Nephron progenitor cell (in vitro differentiated cells): ENCODE measurements at regions not wholly inside any gene's neighbourhood (a gene's known extent, or its start where the extent isn't known, plus 50 kb on each side); places are given as distances from the start of the nearest gene placed in this dataset.

Experiments used
- DNase-seq: peaks from one replicate; pipeline ENCODE4 v3.0.0; 2021
- H3K27ac Mint-ChIP-seq: 2 replicates; pipeline ENCODE4 v1.8.0; 2021; ENCODE audit warnings: mild to moderate bottlenecking, moderate library complexity, mixed read lengths
- H3K27me3 Mint-ChIP-seq: 2 replicates; pipeline ENCODE4 v1.8.0; 2021; ENCODE audit warnings: mild to moderate bottlenecking, low read depth, mixed read lengths; ENCODE audit not compliant: poor library complexity
- H3K36me3 Mint-ChIP-seq: 2 replicates; pipeline ENCODE4 v1.8.0; 2021; ENCODE audit warnings: low read depth, mixed read lengths
- H3K4me1 Mint-ChIP-seq: 2 replicates; pipeline ENCODE4 v1.8.0; 2021; ENCODE audit warnings: mixed read lengths
- H3K4me3 Mint-ChIP-seq: 2 replicates; pipeline ENCODE4 v1.8.0; 2021; ENCODE audit warnings: mild to moderate bottlenecking, moderate library complexity, mixed read lengths
- H3K9me3 Mint-ChIP-seq: 2 replicates; pipeline ENCODE4 v1.8.0; 2021; ENCODE audit warnings: mild to moderate bottlenecking, moderate library complexity, mixed read lengths
- TF ChIP-seq, protein P1 (sequence below): fragments of 200-600 bp; sonication (generic); IDR thresholded peaks from 2 replicates; pipeline ENCODE4 v1.5.0; 2021; ENCODE audit warnings: antibody characterized with exemption

DNA sequence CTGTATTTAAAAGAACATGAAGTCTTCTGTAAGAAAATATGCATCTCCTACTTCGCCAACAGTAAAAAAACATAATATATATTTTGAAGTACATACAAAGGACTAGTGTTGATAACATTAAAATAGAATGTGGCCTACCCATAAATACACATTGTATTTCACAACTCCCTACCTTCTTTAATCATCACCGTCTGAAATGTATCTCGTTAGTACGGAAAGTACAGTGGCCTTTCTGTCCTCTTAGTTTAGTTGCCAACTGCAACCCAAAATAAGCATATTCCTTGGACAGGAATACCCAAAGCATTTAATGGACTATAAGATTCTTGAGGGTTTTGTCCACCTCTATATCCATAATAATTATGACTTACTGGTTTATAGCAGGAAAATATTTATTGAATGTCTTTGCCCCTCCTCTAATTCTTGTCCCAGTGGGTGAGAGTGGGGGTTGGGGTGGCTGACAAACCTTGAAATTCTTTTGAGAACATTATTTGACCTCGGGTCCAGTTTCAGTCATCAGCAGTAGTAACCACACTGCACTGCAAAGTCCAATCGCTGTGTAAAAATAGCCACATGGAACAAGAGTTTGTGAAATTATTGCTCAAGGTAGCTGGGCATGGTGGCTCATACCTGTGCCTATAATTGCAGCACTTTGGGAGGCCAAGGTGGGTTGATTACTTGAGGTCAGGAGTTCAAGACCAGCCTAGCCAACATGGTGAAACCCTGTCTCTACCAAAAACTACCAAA is 474.5 kb downstream of the KLHL13 start:
- Mint-ChIP-seq H3K9me3 (peaks cover 3% of the 10 kb centered on the region), H3K36me3 (no peaks in the 10 kb centered on the region), H3K27ac (no peak overlapping the region), H3K27me3 (peaks cover 3% of the 10 kb centered on the region), H3K4me3 (no peak overlapping the region), H3K4me1 (no peaks in the 10 kb centered on the region)
- TF ChIP-seq, protein P1, sequence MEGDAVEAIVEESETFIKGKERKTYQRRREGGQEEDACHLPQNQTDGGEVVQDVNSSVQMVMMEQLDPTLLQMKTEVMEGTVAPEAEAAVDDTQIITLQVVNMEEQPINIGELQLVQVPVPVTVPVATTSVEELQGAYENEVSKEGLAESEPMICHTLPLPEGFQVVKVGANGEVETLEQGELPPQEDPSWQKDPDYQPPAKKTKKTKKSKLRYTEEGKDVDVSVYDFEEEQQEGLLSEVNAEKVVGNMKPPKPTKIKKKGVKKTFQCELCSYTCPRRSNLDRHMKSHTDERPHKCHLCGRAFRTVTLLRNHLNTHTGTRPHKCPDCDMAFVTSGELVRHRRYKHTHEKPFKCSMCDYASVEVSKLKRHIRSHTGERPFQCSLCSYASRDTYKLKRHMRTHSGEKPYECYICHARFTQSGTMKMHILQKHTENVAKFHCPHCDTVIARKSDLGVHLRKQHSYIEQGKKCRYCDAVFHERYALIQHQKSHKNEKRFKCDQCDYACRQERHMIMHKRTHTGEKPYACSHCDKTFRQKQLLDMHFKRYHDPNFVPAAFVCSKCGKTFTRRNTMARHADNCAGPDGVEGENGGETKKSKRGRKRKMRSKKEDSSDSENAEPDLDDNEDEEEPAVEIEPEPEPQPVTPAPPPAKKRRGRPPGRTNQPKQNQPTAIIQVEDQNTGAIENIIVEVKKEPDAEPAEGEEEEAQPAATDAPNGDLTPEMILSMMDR = no peak
- DNase-seq = no peak

GRCh38 chrX:117636826-117637225 is 479.8 kb downstream of the KLHL13 start:
- H3K27ac Mint-ChIP-seq = no peak overlapping the region
- no peak for DNase-seq
- H3K27me3 Mint-ChIP-seq = no peaks in the 10 kb centered on the region
- peaks cover 3% of the 10 kb centered on the region for H3K9me3 Mint-ChIP-seq
- H3K4me3 Mint-ChIP-seq = no peak overlapping the region
- no peaks in the 10 kb centered on the region for H3K36me3 Mint-ChIP-seq
- TF ChIP-seq, protein P1 = no peak
- no peaks in the 10 kb centered on the region for H3K4me1 Mint-ChIP-seq

- H3K9me3 Mint-ChIP-seq = no peaks in the 10 kb centered on the region
- TF ChIP-seq, protein P1 = no peak
- H3K4me3 Mint-ChIP-seq = no peak overlapping the region
- H3K27me3 Mint-ChIP-seq = no peaks in the 10 kb centered on the region
- DNase-seq = no peak
- H3K36me3 Mint-ChIP-seq = no peaks in the 10 kb centered on the region
- no peak overlapping the region for H3K27ac Mint-ChIP-seq
- H3K4me1 Mint-ChIP-seq = no peaks in the 10 kb centered on the region
Observed at GRCh38 chrX:117633277-117633676, 483.3 kb downstream of the KLHL13 start.

DNA sequence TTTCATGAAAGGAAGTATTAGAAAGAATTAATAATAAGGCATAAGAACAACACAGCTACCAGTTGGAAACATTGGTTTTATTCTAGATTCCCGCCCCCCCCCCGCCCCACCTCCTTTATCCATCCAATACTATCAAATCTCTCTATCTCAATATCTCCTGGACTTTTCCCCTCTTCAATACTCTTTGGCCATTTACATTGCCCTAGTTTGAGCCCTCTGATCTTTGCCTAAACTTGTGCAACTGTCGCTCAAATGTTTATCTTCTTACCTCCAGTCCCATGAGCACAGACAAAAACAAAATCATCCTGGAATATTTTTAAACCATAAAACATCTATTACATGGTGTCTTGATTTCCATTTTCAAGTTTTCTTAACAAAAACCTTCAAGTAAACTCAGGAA is 488.2 kb downstream of the KLHL13 start:
- Mint-ChIP-seq H3K27ac (no peak overlapping the region), H3K36me3 (no peaks in the 10 kb centered on the region), H3K27me3 (no peaks in the 10 kb centered on the region), H3K9me3 (peaks cover 13% of the 10 kb centered on the region), H3K4me1 (no peaks in the 10 kb centered on the region), H3K4me3 (no peak overlapping the region)
- TF ChIP-seq, protein P1 = no peak
- no peak for DNase-seq

DNA sequence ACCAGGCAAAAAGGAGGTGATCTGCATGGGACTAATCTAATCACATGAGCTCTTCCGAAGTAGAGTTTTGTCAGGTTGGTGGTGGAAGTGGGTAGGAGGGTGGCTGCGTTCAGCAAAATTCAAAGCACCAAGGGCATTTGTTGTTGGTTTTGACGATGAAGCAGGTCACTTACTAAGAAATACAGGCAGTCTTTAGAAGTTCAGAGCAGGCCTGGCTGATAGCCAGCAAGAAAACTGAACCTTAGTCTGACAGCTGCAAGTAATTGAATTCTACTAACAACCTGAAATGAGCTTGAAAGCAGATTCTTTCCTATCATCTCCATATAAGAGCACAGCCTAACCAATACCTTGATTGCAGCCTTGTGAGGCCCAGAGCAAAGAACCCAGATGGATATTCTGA is 505.8 kb downstream of the KLHL13 start:
- H3K4me3 Mint-ChIP-seq = no peak overlapping the region
- H3K27ac Mint-ChIP-seq = no peak overlapping the region
- TF ChIP-seq, protein P1 = no peak
- no peaks in the 10 kb centered on the region for H3K27me3 Mint-ChIP-seq
- no peak for DNase-seq
- peaks cover 10% of the 10 kb centered on the region for H3K9me3 Mint-ChIP-seq
- no peaks in the 10 kb centered on the region for H3K4me1 Mint-ChIP-seq
- no peaks in the 10 kb centered on the region for H3K36me3 Mint-ChIP-seq

GRCh38 chrX:117610049-117610448 is 506.6 kb downstream of the KLHL13 start:
- no peaks in the 10 kb centered on the region for H3K36me3 Mint-ChIP-seq
- H3K27ac Mint-ChIP-seq = no peak overlapping the region
- H3K9me3 Mint-ChIP-seq = peaks cover 10% of the 10 kb centered on the region
- TF ChIP-seq, protein P1 = no peak
- no peak overlapping the region for H3K4me3 Mint-ChIP-seq
- no peaks in the 10 kb centered on the region for H3K27me3 Mint-ChIP-seq
- DNase-seq = no peak
- H3K4me1 Mint-ChIP-seq = no peaks in the 10 kb centered on the region
